Panc1 (cell line): ENCODE measurements at regions not wholly inside any gene's neighbourhood (a gene's known extent, or its start where the extent isn't known, plus 50 kb on each side); places are given as distances from the start of the nearest gene placed in this dataset.
"Not testable (repeated sequence)": the region's sequence is repeated elsewhere in the genome, so short reads cannot be mapped to it uniquely, and the experiment has no call there.

Experiments used
- ATAC-seq: fragments of 200-7000 bp; cut with Tn5 transposase; 2 replicates; pipeline ENCODE4 v1.9.1; 2020; ENCODE audit warnings: mild to moderate bottlenecking, moderate library complexity
- BruUV-seq: library from RNA; stranded (reverse); fragments of 400-500 nt; replicated peaks from 2 replicates; lab custom pipeline; 2021; lab: Mats Ljungman, UMichigan
- CTCF ChIA-PET: fragments of 300-600 bp; sonication (Branson Sonifier 250); formaldehyde crosslinking; loops from one replicate; lab custom pipeline; 2022; ENCODE audit warnings: antibody characterized with exemption; lab: Charles Lee
- POLR2A ChIA-PET: fragments of 300-600 bp; sonication (Branson Sonifier 250); formaldehyde crosslinking; loops from one replicate; lab custom pipeline; 2022; ENCODE audit warnings: antibody characterized with exemption; lab: Charles Lee
- DNase-seq: peaks from one replicate; pipeline ENCODE4 v3.0.0-alpha.2; 2010; ENCODE audit warnings: low read depth, low spot score
- H3K27ac ChIP-seq: 2 replicates; pipeline ENCODE4 v1.5.1; 2011; ENCODE audit warnings: mild to moderate bottlenecking, low read length, inconsistent platforms
- H3K27me3 ChIP-seq: fragments of 200-500 bp; sonication (Bioruptor generic); 2 replicates; pipeline ENCODE4 v1.6.0; 2014; ENCODE audit warnings: low read length, inconsistent platforms; ENCODE audit not compliant: control insufficient read depth, insufficient read depth
- H3K36me3 ChIP-seq: fragments of 200-500 bp; sonication (Bioruptor generic); 2 replicates; pipeline ENCODE4 v1.5.1; 2014; ENCODE audit warnings: inconsistent platforms, mild to moderate bottlenecking, low read length, moderate library complexity; ENCODE audit not compliant: control insufficient read depth, insufficient read depth
- H3K4me1 ChIP-seq: 2 replicates; pipeline ENCODE4 v1.5.1; 2011; ENCODE audit warnings: inconsistent platforms, mild to moderate bottlenecking, low read length, moderate library complexity; ENCODE audit not compliant: control insufficient read depth, insufficient read depth
- H3K4me3 ChIP-seq, 2 experiments: 2 replicates each; pipeline ENCODE4 v1.5.1; 2011 to 2012; ENCODE audit warnings: low read depth in 2 of 2, low read length in 2 of 2, mild to moderate bottlenecking in 2 of 2, inconsistent platforms in 1 of 2, moderate library complexity in 1 of 2
- H3K9me3 ChIP-seq: fragments of 200-500 bp; sonication (Bioruptor generic); 2 replicates; pipeline ENCODE4 v1.5.1; 2014; ENCODE audit warnings: low read depth, mild to moderate bottlenecking, inconsistent platforms, low read length, moderate library complexity; ENCODE audit not compliant: control insufficient read depth, insufficient read depth
- CTCF ChIP-seq: fragments of 450-650 bp; IDR thresholded peaks from 2 replicates; pipeline ENCODE4 v1.5.1; 2017; ENCODE audit warnings: mild to moderate bottlenecking
- POLR2AphosphoS5 ChIP-seq: IDR thresholded peaks from 2 replicates; pipeline ENCODE4 v1.6.1; 2012; ENCODE audit warnings: mild to moderate bottlenecking, low read depth, low read length, moderate library complexity
- REST ChIP-seq, 2 experiments: IDR thresholded peaks; 2 replicates each; pipeline ENCODE4 v1.6.1; 2011 to 2012; ENCODE audit warnings: low read depth in 2 of 2, control low read depth in 1 of 2, low read length in 1 of 2, mild to moderate bottlenecking in 1 of 2, moderate library complexity in 1 of 2; ENCODE audit not compliant: insufficient read depth in 1 of 2
- SIN3A ChIP-seq: IDR thresholded peaks from 2 replicates; pipeline ENCODE4 v1.6.1; 2012; ENCODE audit warnings: low read depth, mild to moderate bottlenecking, low read length, moderate library complexity, borderline replicate concordance; ENCODE audit not compliant: insufficient read depth
- TCF7L2 ChIP-seq: IDR thresholded peaks from 2 replicates; pipeline ENCODE4 v1.6.1; 2011; ENCODE audit warnings: mild to moderate bottlenecking, low read depth, low read length, inconsistent platforms
- in situ Hi-C: cut with HindIII; loops from 2 replicates; pipeline ENCODE4 v1.10.0; 2016; ENCODE audit warnings: low sequenced_read_pairs, low pct_unique_long_range_greater_than_20kb
- intact Hi-C: fragments of 100-400 bp; cut with micrococcal nuclease; formaldehyde crosslinking; loops from one replicate; pipeline ENCODE4 v1.10.0; 2022; ENCODE audit not compliant: unreplicated experiment

GRCh38 chr19:28541602-28542393, 671.2 kb downstream of the UQCRFS1 start:
- TF ChIP-seq CTCF, result no peak
- TF ChIP-seq TCF7L2, result no peak
- TF ChIP-seq POLR2AphosphoS5, result no peak
- no peak for TF ChIP-seq SIN3A
- no peak for TF ChIP-seq REST (IDR thresholded peaks at IDR 0.05; ENCODE audit: insufficient read depth in 1 of 2, low read depth in 2 of 2, low read length in 1 of 2)
- in situ Hi-C loops (no loop called here), intact Hi-C loops (no loop called here)
- Histone ChIP-seq H3K27ac (no peak overlapping the region), H3K4me1 (no peaks in the 10 kb centered on the region), H3K4me3 (no peak overlapping the region), H3K36me3 (no peaks in the 10 kb centered on the region), H3K9me3 (peaks cover 7% of the 10 kb centered on the region), H3K27me3 (no peaks in the 10 kb centered on the region)
- ChIA-PET POLR2A (no interaction called here), CTCF (no interaction called here)
- DNase-seq, result no peak
- ATAC-seq, result no peak
- BruUV-seq, result no TSS peak

GRCh38 chr19:28541029-28541428, 671.9 kb downstream of the UQCRFS1 start:
- no TSS peak for BruUV-seq
- Histone ChIP-seq H3K4me3 (no peak overlapping the region), H3K27ac (no peak overlapping the region), H3K9me3 (peaks cover 7% of the 10 kb centered on the region), H3K4me1 (no peaks in the 10 kb centered on the region), H3K36me3 (no peaks in the 10 kb centered on the region), H3K27me3 (no peaks in the 10 kb centered on the region)
- TF ChIP-seq TCF7L2 (no peak), CTCF (no peak), REST (IDR thresholded peaks at IDR 0.05; ENCODE audit: insufficient read depth in 1 of 2, low read depth in 2 of 2, low read length in 1 of 2) (no peak), SIN3A (no peak)
- intact Hi-C loops, result no loop called here
- CTCF ChIA-PET, result no interaction called here
- ATAC-seq (no peak), DNase-seq (no peak)
- POLR2A ChIA-PET, result interaction anchor here (0.6 kb wide), 1 partner anchor 197 kb away, joined by 3 read pairs; no protein-coding TSS in a partner anchor
- in situ Hi-C loops, result no loop called here

GRCh38 chr19:28540385-28540784, 672.6 kb downstream of the UQCRFS1 start:
- POLR2A ChIA-PET, CTCF ChIA-PET, in situ Hi-C loops, H3K27me3 ChIP-seq, H3K36me3 ChIP-seq, intact Hi-C loops, H3K27ac ChIP-seq, H3K9me3 ChIP-seq, DNase-seq, H3K4me1 ChIP-seq, ATAC-seq, H3K4me3 ChIP-seq, BruUV-seq: not testable (repeated sequence)
